PC-3 (cell line): ENCODE measurements at regions not wholly inside any gene's neighbourhood (a gene's known extent, or its start where the extent isn't known, plus 50 kb on each side); places are given as distances from the start of the nearest gene placed in this dataset.

ENCODE experiments used
- ATAC-seq: fragments of 200-7000 bp; cut with Tn5 transposase; 2 replicates; pipeline ENCODE4 v1.9.1; 2020; ENCODE audit warnings: mild to moderate bottlenecking, moderate library complexity
- BruUV-seq: library from RNA; stranded (reverse); fragments of 400-500 nt; replicated peaks from 2 replicates; lab custom pipeline; 2021; lab: Mats Ljungman, UMichigan
- CTCF ChIA-PET: fragments of 300-600 bp; sonication (Branson Sonifier 250); formaldehyde crosslinking; loops from one replicate; lab custom pipeline; 2022; ENCODE audit warnings: antibody characterized with exemption; lab: Charles Lee
- POLR2A ChIA-PET: fragments of 300-600 bp; sonication (Branson Sonifier 250); formaldehyde crosslinking; loops from one replicate; lab custom pipeline; 2022; ENCODE audit warnings: antibody characterized with exemption; ENCODE audit not compliant: unreplicated experiment; lab: Charles Lee
- DNase-seq: peaks from one replicate; pipeline ENCODE4 v3.0.0-alpha.2; 2015
- H2AFZ ChIP-seq: fragments of 300-600 bp; sonication (generic); 2 replicates; pipeline ENCODE4 v1.6.0; 2016; ENCODE audit warnings: antibody characterized with exemption, low read length
- H3F3A ChIP-seq: fragments of 300-600 bp; sonication (generic); one replicate; pipeline ENCODE4 v1.6.0; 2017; ENCODE audit warnings: antibody characterized with exemption, low read length, control low read depth, mild to moderate bottlenecking; ENCODE audit not compliant: unreplicated experiment
- H3K27ac ChIP-seq: fragments of 300-600 bp; sonication (generic); 2 replicates; pipeline ENCODE4 v1.5.1; 2016; ENCODE audit warnings: mild to moderate bottlenecking, low read length
- H3K27me3 ChIP-seq: fragments of 300-600 bp; sonication (generic); 2 replicates; pipeline ENCODE4 v1.6.1; 2016; ENCODE audit warnings: low read length, mixed read lengths
- H3K36me3 ChIP-seq: fragments of 300-600 bp; sonication (generic); 2 replicates; pipeline ENCODE4 v1.6.1; 2016; ENCODE audit warnings: low read depth, mixed run types, low read length, mixed read lengths
- H3K4me1 ChIP-seq: fragments of 300-600 bp; sonication (generic); 2 replicates; pipeline ENCODE4 v1.5.1; 2016; ENCODE audit warnings: low read length; ENCODE audit not compliant: insufficient read depth
- H3K4me2 ChIP-seq: fragments of 300-600 bp; sonication (generic); 2 replicates; pipeline ENCODE4 v1.6.0; 2016; ENCODE audit warnings: low read length
- H3K4me3 ChIP-seq: fragments of 300-600 bp; sonication (generic); 2 replicates; pipeline ENCODE4 v1.5.1; 2016; ENCODE audit warnings: mild to moderate bottlenecking, low read length, mixed read lengths
- H3K79me2 ChIP-seq: fragments of 300-600 bp; sonication (generic); 2 replicates; pipeline ENCODE4 v1.6.1; 2017; ENCODE audit warnings: low read length, mixed read lengths
- H3K9ac ChIP-seq: fragments of 300-600 bp; sonication (generic); 2 replicates; pipeline ENCODE4 v1.6.0; 2016; ENCODE audit warnings: mild to moderate bottlenecking, low read length
- H3K9me2 ChIP-seq: fragments of 300-600 bp; sonication (generic); replicated peaks from 2 replicates; pipeline ENCODE4 v1.6.1; 2016; ENCODE audit warnings: mixed run types, low read length, mixed read lengths
- H3K9me3 ChIP-seq: fragments of 300-600 bp; sonication (generic); 2 replicates; pipeline ENCODE4 v1.6.1; 2016; ENCODE audit warnings: low read length, mixed read lengths
- H4K20me1 ChIP-seq: fragments of 300-600 bp; sonication (generic); 2 replicates; pipeline ENCODE4 v1.6.1; 2016; ENCODE audit warnings: low read length, mixed read lengths
- EZH2 ChIP-seq: fragments of 300-600 bp; sonication (generic); IDR thresholded peaks from one replicate; pipeline ENCODE4 v1.6.1; 2017; ENCODE audit warnings: antibody characterized with exemption, mild to moderate bottlenecking, low read length; ENCODE audit not compliant: unreplicated experiment
- EZH2phosphoT487 ChIP-seq: fragments of 300-600 bp; sonication (generic); IDR thresholded peaks from 2 replicates; pipeline ENCODE4 v1.6.1; 2018; ENCODE audit warnings: mild to moderate bottlenecking, antibody characterized with exemption, low read length, borderline replicate concordance
- intact Hi-C: fragments of 100-400 bp; cut with micrococcal nuclease; formaldehyde crosslinking; loops from 2 replicates; pipeline ENCODE4 v1.9.0; 2023
- TF ChIP-seq, protein P1 (sequence below): fragments of 300-600 bp; sonication (generic); conservative IDR thresholded peaks from 2 replicates; pipeline ENCODE4 v1.5.1; 2017; ENCODE audit warnings: antibody characterized with exemption, low read depth, mild to moderate bottlenecking, low read length

DNA sequence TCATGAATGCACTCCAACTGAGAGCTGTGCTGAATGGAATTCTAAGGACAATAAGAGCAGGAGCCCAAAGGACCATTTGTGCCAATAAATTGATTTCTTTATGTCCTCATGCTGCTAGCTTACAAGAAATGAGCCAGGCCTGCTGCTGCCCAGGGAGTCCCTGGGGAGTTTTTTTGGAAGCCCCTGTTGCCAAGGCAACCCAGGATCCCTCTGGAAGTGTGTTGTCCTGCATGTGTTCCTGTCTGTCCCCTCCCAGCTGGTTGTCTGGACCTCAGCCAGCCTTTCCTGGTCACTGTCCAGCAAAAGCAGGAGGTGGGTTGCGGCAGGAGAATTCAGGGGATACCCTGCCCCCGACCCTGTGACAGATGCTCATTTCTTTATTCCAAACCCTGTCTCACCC lies 51.0 kb upstream of the GPRC5B start:
- intact Hi-C loops = no loop called here
- no TSS peak for BruUV-seq

More for the DNA sequence above, 51.0 kb upstream of the GPRC5B start:
- H3K9me2 ChIP-seq = no peaks in the 10 kb centered on the region
- H3F3A ChIP-seq = no peaks in the 10 kb centered on the region
- no peak overlapping the region for H3K4me3 ChIP-seq
- no peaks in the 10 kb centered on the region for H3K79me2 ChIP-seq
- H3K27ac ChIP-seq = no peak overlapping the region
- ATAC-seq (no peak), DNase-seq (no peak)
- TF ChIP-seq EZH2phosphoT487 (no peak), EZH2 (no peak)
- TF ChIP-seq, protein P1, sequence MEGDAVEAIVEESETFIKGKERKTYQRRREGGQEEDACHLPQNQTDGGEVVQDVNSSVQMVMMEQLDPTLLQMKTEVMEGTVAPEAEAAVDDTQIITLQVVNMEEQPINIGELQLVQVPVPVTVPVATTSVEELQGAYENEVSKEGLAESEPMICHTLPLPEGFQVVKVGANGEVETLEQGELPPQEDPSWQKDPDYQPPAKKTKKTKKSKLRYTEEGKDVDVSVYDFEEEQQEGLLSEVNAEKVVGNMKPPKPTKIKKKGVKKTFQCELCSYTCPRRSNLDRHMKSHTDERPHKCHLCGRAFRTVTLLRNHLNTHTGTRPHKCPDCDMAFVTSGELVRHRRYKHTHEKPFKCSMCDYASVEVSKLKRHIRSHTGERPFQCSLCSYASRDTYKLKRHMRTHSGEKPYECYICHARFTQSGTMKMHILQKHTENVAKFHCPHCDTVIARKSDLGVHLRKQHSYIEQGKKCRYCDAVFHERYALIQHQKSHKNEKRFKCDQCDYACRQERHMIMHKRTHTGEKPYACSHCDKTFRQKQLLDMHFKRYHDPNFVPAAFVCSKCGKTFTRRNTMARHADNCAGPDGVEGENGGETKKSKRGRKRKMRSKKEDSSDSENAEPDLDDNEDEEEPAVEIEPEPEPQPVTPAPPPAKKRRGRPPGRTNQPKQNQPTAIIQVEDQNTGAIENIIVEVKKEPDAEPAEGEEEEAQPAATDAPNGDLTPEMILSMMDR = no peak
- POLR2A ChIA-PET = no interaction called here
- H4K20me1 ChIP-seq = no peaks in the 10 kb centered on the region
- H2AFZ ChIP-seq = no peak overlapping the region
- H3K9ac ChIP-seq = no peak overlapping the region
- H3K9me3 ChIP-seq = no peaks in the 10 kb centered on the region
- no peaks in the 10 kb centered on the region for H3K4me1 ChIP-seq
- H3K36me3 ChIP-seq = no peaks in the 10 kb centered on the region
- H3K27me3 ChIP-seq = peaks cover 5% of the 10 kb centered on the region; the same call in 1 of the 2 replicates
- CTCF ChIA-PET = no interaction called here
- H3K4me2 ChIP-seq = no peak overlapping the region
